B cell (primary cell): ENCODE measurements at regions not wholly inside any gene's neighbourhood (a gene's known extent, or its start where the extent isn't known, plus 50 kb on each side); places are given as distances from the start of the nearest gene placed in this dataset.

Experiments used
- ATAC-seq: fragments of 200-7000 bp; cut with Tn5 transposase; one replicate; pipeline ENCODE4 v1.10.0; 2021; ENCODE audit warnings: low read depth, mild to moderate bottlenecking, moderate number of reproducible peaks, moderate library complexity
- CTCF ChIA-PET: fragments of 350-600 bp; sonication (Branson Sonifier 250); formaldehyde crosslinking; loops from one replicate; lab custom pipeline; 2021; ENCODE audit warnings: antibody characterized with exemption, inconsistent platforms; lab: Charles Lee
- POLR2A ChIA-PET: fragments of 350-600 bp; sonication (Branson Sonifier 250); formaldehyde crosslinking; loops from one replicate; lab custom pipeline; 2021; ENCODE audit warnings: antibody characterized with exemption; lab: Charles Lee
- DNase-seq: peaks from one replicate; pipeline ENCODE4 v3.0.0; 2013
- H2AFZ ChIP-seq: 2 replicates; pipeline ENCODE4 v1.6.1; 2012; ENCODE audit warnings: mild to moderate bottlenecking, low read depth, low read length; ENCODE audit not compliant: insufficient read depth, poor library complexity, severe bottlenecking
- H3K27ac ChIP-seq, 2 donors: 1 replicate in 1 of 2; 2 replicates in 1 of 2; pipeline ENCODE4 v1.5.1; 2012 to 2013; ENCODE audit warnings: low read length in 2 of 2, mild to moderate bottlenecking in 2 of 2, moderate library complexity in 1 of 2
- H3K27me3 ChIP-seq, 4 experiments: fragments of 200-600 bp in 1 of 4; sonication (generic) in 1 of 4; replicated peaks in 1 of 4; 1 replicate in 2 of 4; 2 replicates in 2 of 4; pipeline versions ENCODE4 v1.6.1 to v1.7.0; 2013 to 2016; ENCODE audit warnings: low read length in 3 of 4, mild to moderate bottlenecking in 2 of 4, mixed read lengths in 1 of 4, moderate library complexity in 1 of 4; ENCODE audit not compliant: insufficient read depth in 4 of 4, control insufficient read depth in 3 of 4; ENCODE audit errors: control extremely low read depth in 1 of 4
- H3K36me3 ChIP-seq, 2 experiments: replicated peaks in 1 of 2; 1 replicate in 1 of 2; 2 replicates in 1 of 2; pipeline versions ENCODE4 v1.6.1 to v1.7.1; 2013; ENCODE audit warnings: low read length in 1 of 2; ENCODE audit not compliant: insufficient read depth in 2 of 2, control insufficient read depth in 1 of 2; ENCODE audit errors: control extremely low read depth in 1 of 2, extremely low read depth in 1 of 2
- H3K4me1 ChIP-seq, 2 donors: fragments of 200-600 bp in 1 of 2; sonication (generic) in 1 of 2; 1 replicate in 1 of 2; 2 replicates in 1 of 2; pipeline versions ENCODE4 v1.5.1 to v1.6.1; 2013 to 2017; ENCODE audit warnings: low read length in 2 of 2; ENCODE audit not compliant: control insufficient read depth in 2 of 2, insufficient read depth in 2 of 2
- H3K4me2 ChIP-seq: replicated peaks from 2 replicates; pipeline ENCODE3; 2012; ENCODE audit warnings: mild to moderate bottlenecking, low read depth, low read length; ENCODE audit not compliant: poor library complexity, severe bottlenecking
- H3K4me3 ChIP-seq, 5 experiments: fragments of 200-600 bp in 1 of 5; sonication (generic) in 1 of 5; 1 replicate in 3 of 5; 2 replicates in 2 of 5; pipeline versions ENCODE4 v1.5.1 to v1.7.0; 2011 to 2016; ENCODE audit warnings: low read length in 4 of 5, mild to moderate bottlenecking in 4 of 5, low read depth in 2 of 5, control low read depth in 1 of 5, moderate library complexity in 1 of 5; ENCODE audit not compliant: insufficient read depth in 1 of 5; ENCODE audit errors: control extremely low read depth in 1 of 5, extremely low read depth in 1 of 5
- H3K79me2 ChIP-seq: fragments of 200-600 bp; sonication (generic); one replicate; pipeline ENCODE4 v1.6.0; 2016; ENCODE audit warnings: low read length; ENCODE audit not compliant: control insufficient read depth, insufficient read depth
- H3K9ac ChIP-seq: fragments of 200-600 bp; sonication (generic); 2 replicates; pipeline ENCODE4 v1.6.1; 2017; ENCODE audit warnings: mild to moderate bottlenecking, low read length, moderate library complexity
- H3K9me3 ChIP-seq, 3 donors: one replicate each; pipeline versions ENCODE4 v1.6.1 to v1.7.1; 2013; ENCODE audit warnings: low read length in 2 of 3; ENCODE audit not compliant: control insufficient read depth in 2 of 3, insufficient read depth in 1 of 3; ENCODE audit errors: control extremely low read depth in 1 of 3
- H4K20me1 ChIP-seq: 2 replicates; pipeline ENCODE4 v1.6.0; 2012; ENCODE audit warnings: mild to moderate bottlenecking, low read length; ENCODE audit not compliant: insufficient read depth, control insufficient read depth, poor library complexity, severe bottlenecking
- H3K27ac Mint-ChIP-seq: one replicate; pipeline ENCODE4 v1.8.0; 2021; ENCODE audit warnings: mixed read lengths
- H3K27me3 Mint-ChIP-seq: one replicate; pipeline ENCODE4 v1.8.0; 2021; ENCODE audit warnings: mixed read lengths
- H3K4me1 Mint-ChIP-seq: one replicate; pipeline ENCODE4 v1.8.0; 2021; ENCODE audit warnings: mixed read lengths
- H3K4me3 Mint-ChIP-seq: one replicate; pipeline ENCODE4 v1.8.0; 2021; ENCODE audit warnings: mixed read lengths
- H3K9me3 Mint-ChIP-seq: one replicate; pipeline ENCODE4 v1.8.0; 2022; ENCODE audit warnings: mixed read lengths; ENCODE audit not compliant: insufficient read depth
- EZH2 ChIP-seq: IDR thresholded peaks from 2 replicates; pipeline ENCODE4 v1.6.1; 2012; ENCODE audit warnings: borderline replicate concordance, low read depth, mild to moderate bottlenecking, moderate library complexity, low read length; ENCODE audit not compliant: insufficient read depth, poor library complexity, severe bottlenecking
- WGBS: methylation state at CpG from one replicate; pipeline ENCODE4 v1.1.5; 2013; ENCODE audit warnings: missing lambda C conversion rate; ENCODE audit not compliant: insufficient coverage; 5-methylcytosine and 5-hydroxymethylcytosine counted together
- intact Hi-C: fragments of 100-400 bp; cut with micrococcal nuclease; formaldehyde crosslinking; loops from one replicate; pipeline ENCODE4 v1.10.0; 2022
- TF ChIP-seq, protein P1 (sequence below): fragments of 200-600 bp; IDR thresholded peaks from one replicate; pipeline ENCODE4 v1.8.0; 2022; ENCODE audit warnings: antibody characterized with exemption, mild to moderate bottlenecking

DNA sequence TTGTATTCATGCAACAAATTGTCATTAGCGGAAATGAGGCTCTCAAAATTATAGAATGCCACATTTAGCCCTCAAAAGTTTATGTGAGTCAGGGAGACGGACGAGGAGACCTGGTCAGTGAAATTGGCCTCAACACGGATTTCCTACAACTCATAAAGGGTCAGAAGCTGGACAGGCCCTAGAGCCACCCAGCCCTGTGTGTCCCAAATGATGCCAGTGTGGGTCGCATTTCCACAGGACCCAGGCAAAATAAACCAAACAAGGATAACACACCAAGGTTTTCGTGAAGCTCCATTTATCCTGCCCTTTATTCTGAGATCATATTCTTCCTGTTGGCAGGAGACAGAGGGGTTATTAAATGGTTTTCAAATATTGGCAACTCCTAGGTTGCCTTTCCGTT is 72.0 kb upstream of the COL5A1 start:
- Histone ChIP-seq H2AFZ (no peak overlapping the region), H3K27me3 (peaks cover 0 to 2% (median 0%) of the 10 kb centered on the region in 4 experiments), H4K20me1 (no peaks in the 10 kb centered on the region), H3K4me3 (no peak overlapping the region), H3K9me3 (peaks cover 0 to 33% (median 3%) of the 10 kb centered on the region in 3 donors), H3K27ac (no peak overlapping the region), H3K4me1 (peaks cover 6 to 7% of the 10 kb centered on the region in 2 donors), H3K9ac (no peak overlapping the region), H3K79me2 (no peaks in the 10 kb centered on the region), H3K36me3 (no peaks in the 10 kb centered on the region), H3K4me2 (no peak overlapping the region)
- DNase-seq, result no peak
- intact Hi-C loops, result no loop called here
- Mint-ChIP-seq H3K4me3 (no peak overlapping the region), H3K27ac (no peak overlapping the region), H3K27me3 (no peaks in the 10 kb centered on the region), H3K9me3 (peaks cover 2% of the 10 kb centered on the region), H3K4me1 (peaks cover 16% of the 10 kb centered on the region)
- CTCF ChIA-PET, result no interaction called here
- POLR2A ChIA-PET, result no interaction called here
- no peak for ATAC-seq
- TF ChIP-seq EZH2, result no peak
- TF ChIP-seq, protein P1, sequence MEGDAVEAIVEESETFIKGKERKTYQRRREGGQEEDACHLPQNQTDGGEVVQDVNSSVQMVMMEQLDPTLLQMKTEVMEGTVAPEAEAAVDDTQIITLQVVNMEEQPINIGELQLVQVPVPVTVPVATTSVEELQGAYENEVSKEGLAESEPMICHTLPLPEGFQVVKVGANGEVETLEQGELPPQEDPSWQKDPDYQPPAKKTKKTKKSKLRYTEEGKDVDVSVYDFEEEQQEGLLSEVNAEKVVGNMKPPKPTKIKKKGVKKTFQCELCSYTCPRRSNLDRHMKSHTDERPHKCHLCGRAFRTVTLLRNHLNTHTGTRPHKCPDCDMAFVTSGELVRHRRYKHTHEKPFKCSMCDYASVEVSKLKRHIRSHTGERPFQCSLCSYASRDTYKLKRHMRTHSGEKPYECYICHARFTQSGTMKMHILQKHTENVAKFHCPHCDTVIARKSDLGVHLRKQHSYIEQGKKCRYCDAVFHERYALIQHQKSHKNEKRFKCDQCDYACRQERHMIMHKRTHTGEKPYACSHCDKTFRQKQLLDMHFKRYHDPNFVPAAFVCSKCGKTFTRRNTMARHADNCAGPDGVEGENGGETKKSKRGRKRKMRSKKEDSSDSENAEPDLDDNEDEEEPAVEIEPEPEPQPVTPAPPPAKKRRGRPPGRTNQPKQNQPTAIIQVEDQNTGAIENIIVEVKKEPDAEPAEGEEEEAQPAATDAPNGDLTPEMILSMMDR, result no peak
- WGBS, result 100% methylated on average over 3 of the region's 7 CpGs

DNA sequence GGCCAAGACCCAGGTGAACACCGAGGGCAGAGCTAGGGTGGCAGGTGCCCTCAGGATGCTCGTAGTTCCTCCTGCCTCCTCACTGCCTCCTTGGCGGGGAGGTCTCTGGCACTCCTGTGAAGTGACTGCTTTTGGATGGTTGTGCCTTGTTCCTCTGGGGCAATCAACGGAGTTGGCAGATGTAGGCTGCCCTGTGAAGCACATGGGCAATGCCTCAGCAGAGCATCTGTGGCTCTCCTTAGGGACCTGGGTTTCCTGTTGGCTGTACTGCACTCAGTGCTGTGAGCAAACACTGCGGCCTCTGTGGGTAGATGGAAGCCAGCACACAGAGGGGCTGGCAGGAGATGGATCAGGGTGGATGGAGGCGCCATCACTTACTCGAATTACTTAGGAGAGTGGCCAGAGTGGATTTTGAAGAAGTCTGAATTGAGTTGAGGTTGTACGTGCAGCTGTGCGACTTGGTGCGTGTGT is 71.4 kb upstream of the COL5A1 start:
- DNase-seq (peak; percentile 25), ATAC-seq (peak; percentile 49)
- no peaks in the 10 kb centered on the region for H3K79me2 ChIP-seq
- no peak overlapping the region for H3K27ac Mint-ChIP-seq
- intact Hi-C loops, result no loop called here
- H4K20me1 ChIP-seq, result no peaks in the 10 kb centered on the region
- no peak overlapping the region for H3K9ac ChIP-seq
- peaks cover 0 to 33% (median 3%) of the 10 kb centered on the region in 3 donors for H3K9me3 ChIP-seq
- CTCF ChIA-PET, result no interaction called here
- no peaks in the 10 kb centered on the region for H3K27me3 Mint-ChIP-seq
- H3K27ac ChIP-seq, result no peak overlapping the region
- H3K4me2 ChIP-seq, result no peak overlapping the region
- peaks cover 0 to 6% (median 0%) of the 10 kb centered on the region in 4 experiments for H3K27me3 ChIP-seq
- POLR2A ChIA-PET, result no interaction called here
- TF ChIP-seq, protein P1, result no peak
- no peak for TF ChIP-seq EZH2
- no peak overlapping the region for H3K4me3 Mint-ChIP-seq
- 7% methylated on average over 10 of the region's 10 CpGs for WGBS
- H3K4me1 ChIP-seq, result peaks cover 6 to 7% of the 10 kb centered on the region in 2 donors
- H3K4me3 ChIP-seq, result no peak overlapping the region
- peaks cover 2% of the 10 kb centered on the region for H3K9me3 Mint-ChIP-seq
- peaks cover 16% of the 10 kb centered on the region for H3K4me1 Mint-ChIP-seq
- H2AFZ ChIP-seq, result no peak overlapping the region
- no peaks in the 10 kb centered on the region for H3K36me3 ChIP-seq
